ENCODE measurements at regions not wholly inside any gene's neighbourhood (a gene's known extent, or its start where the extent isn't known, plus 50 kb on each side); places are given as distances from the start of the nearest gene placed in this dataset.

DNA sequence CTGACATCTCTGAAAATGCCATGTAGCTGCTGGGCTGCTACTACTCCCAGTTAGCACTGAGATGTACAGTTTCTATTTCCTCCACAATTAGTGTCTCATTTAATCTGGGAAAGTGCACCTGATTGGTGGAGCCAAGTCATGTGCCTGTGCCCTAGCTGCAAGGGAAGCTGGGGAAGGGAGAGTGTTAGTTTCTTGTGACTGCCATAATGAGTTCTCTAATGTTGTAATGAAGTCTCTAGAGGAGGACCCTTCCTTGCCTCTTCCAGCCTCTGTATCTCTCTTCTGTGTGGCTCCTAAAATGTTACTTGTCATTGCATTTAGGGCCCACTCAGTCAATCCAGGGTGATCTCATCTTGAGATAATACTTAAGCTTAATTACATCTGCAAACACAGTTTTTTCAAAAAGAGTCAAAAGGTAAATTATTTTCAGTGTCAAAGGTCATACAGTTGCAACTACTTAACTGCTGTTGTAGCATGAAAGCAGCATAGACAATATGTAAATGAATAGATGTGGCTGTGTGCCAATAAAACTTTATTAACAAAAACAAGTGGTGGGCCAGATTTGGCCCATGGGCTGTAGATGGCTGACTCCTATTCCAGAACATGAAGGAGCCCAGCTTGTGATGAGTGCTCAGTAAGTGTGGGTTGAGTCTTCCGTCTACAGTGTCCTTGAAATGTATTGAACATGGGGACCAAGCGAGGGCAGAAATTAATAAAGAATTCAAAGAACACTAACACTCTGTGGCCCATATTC lies 137.2 kb upstream of the MAP1LC3B2 start:
- TF ChIP-seq, protein P1, sequence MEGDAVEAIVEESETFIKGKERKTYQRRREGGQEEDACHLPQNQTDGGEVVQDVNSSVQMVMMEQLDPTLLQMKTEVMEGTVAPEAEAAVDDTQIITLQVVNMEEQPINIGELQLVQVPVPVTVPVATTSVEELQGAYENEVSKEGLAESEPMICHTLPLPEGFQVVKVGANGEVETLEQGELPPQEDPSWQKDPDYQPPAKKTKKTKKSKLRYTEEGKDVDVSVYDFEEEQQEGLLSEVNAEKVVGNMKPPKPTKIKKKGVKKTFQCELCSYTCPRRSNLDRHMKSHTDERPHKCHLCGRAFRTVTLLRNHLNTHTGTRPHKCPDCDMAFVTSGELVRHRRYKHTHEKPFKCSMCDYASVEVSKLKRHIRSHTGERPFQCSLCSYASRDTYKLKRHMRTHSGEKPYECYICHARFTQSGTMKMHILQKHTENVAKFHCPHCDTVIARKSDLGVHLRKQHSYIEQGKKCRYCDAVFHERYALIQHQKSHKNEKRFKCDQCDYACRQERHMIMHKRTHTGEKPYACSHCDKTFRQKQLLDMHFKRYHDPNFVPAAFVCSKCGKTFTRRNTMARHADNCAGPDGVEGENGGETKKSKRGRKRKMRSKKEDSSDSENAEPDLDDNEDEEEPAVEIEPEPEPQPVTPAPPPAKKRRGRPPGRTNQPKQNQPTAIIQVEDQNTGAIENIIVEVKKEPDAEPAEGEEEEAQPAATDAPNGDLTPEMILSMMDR (IDR thresholded peaks at IDR 0.05; ENCODE audit: low read depth, low read length) = no peak
- TF ChIP-seq EZH2phosphoT487 (IDR thresholded peaks at IDR 0.05; ENCODE audit: low read depth) = no peak

All from OCI-LY3 (cell line).